DMS53 treated with DMSO at 0.1 percent for 48 hours (cell line): ENCODE measurements at regions not wholly inside any gene's neighbourhood (a gene's known extent, or its start where the extent isn't known, plus 50 kb on each side); places are given as distances from the start of the nearest gene placed in this dataset.
"Not testable (repeated sequence)": the region's sequence is repeated elsewhere in the genome, so short reads cannot be mapped to it uniquely, and the experiment has no call there.

ENCODE experiments used
- DNase-seq: peaks from one replicate; lab custom pipeline; 2025; ENCODE audit not compliant: unreplicated experiment; lab: John Stamatoyannopoulos, UW

DNA sequence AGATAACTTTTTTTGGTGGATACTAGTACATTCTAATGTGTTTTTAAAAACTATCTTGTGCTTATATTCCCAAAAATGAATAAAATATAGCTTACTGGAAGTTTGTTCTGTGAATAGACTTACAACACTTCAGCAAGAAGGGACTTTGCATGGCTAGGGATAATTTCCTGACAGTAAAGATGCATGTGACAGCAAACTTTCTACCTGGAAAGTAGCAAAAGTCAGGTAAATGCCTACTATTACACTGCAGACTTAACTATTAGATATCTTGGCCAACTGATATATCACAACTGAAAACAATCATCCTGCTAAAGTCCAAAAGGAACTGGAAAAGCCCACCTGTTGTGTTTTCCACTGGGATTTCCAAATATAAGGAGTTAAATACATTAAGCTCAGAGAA lies 1753.5 kb upstream of the CELF4 start:
- DNase-seq, result no peak

DNA sequence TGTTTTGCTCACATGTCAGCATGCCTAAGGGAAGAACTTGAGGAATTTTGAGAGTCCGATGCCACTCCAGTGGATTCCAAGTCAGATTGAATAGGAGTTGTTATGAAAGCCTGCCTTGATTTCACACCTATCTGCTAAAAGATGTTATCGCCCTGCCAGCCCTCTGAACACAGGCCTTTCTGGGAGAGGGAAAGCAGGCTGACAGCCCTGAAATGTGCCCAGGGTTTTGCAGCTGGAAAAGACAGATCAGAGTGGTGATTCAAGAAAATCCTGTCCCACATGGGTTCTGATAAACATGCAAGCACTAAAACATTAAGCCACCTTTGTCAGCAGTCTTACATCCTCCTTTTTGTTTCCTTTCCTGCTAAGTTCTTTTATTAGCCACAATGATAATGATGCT lies 1752.9 kb upstream of the CELF4 start:
- DNase-seq, result no peak

GRCh38 chr18:39318008-39318407 lies 1752.4 kb upstream of the CELF4 start:
- no peak for DNase-seq

GRCh38 chr18:39314595-39314994 lies 1749.0 kb upstream of the CELF4 start:
- no peak for DNase-seq

GRCh38 chr18:39313992-39314391 lies 1748.4 kb upstream of the CELF4 start:
- DNase-seq, result no peak

DNA sequence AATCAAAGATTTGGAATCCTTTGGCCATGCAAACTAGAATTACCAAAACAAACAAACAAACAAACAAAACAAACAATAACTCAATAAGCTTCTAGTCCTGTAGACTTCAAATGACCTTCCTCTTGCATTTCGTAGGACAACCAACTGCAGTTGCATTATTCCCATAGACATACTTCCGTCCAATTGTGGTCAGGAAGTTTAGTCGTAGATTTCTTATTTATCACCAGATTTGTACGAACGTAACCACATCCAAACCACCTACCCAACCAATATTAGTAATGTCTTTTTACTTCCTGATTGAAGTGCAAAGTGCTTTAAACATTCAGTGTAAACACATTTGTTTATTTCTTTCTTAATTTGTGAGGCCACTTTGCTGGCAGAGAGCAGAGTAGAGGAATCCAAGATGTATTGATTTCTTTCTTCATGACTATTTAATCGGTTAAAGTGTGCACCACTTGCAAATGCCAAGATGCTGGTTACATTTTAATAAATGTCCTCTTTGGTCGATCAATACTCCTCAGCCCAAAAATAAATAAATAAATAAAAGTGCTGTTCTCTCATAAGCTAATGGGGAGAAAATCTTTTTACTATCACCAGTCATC lies 1745.6 kb upstream of the CELF4 start:
- DNase-seq, result no peak

DNA sequence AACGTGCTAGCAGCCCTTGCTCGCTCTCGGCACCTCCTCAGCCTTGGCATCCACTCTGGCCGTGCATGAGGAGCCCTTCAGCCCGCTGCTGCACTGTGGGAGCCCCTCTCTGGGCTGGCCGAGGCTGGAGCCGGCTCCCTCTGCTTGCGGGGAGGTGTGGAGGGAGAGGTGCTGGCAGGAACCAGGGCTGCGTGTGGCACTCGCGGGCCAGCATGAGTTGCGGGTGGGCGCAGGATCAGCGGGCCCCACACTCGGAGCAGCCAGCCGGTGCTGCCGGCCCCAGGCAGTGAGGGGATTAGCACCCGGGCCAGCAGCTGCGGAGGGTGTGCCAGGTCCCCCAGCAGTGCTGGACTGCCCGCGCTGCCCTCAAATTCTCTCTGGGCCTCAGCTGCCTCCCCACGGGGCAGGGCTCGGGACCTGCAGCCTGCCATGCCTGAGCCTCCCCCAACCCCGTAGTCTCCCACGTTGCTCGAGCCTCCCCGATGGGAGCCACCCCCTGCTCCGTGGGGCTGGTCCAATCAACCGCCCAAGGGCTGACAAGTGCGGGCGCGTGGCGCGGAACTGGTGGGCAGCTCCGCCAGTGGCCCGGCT lies 1743.4 kb upstream of the CELF4 start:
- not testable (repeated sequence) for DNase-seq

GRCh38 chr18:39305766-39306165 lies 1740.2 kb upstream of the CELF4 start:
- no peak for DNase-seq

DNA sequence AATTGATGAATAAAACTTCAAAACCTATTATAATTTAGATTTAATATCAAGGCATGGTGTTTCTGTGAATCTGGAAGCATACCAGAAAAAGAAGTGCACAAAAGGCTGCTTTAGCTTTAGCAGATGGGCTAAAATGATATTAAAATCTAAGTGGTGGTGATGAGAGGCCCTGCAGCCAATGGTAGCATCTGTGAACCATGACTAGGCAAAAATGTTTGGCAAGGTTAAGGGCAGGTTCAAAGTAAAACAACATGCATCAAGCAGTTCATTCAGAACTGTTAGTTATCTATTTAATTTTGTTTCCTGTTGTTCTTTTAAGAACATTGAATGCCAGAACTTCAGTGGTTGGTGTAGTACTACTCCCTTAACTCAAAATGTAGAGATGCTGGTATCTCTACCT lies 1736.9 kb upstream of the CELF4 start:
- DNase-seq, result no peak

DNA sequence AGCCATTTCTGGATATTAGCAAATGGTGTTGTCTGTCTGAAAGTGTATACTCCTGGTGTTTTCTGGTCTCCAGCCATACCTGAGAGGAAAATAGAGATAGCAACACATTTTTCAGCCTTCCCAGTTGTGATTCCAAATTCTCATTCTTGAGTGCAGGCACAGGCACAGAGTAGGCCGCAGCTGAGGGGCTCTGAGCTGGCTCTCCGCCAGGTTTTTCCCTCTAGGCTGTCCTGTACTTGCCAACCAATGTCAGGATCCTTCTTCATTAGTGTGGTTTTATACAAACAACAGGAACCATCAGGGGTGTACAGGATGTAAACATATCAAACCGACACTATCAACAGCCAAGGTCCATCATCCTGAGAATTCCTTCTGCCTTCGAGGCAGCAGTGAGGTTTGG lies 1733.6 kb upstream of the CELF4 start:
- no peak for DNase-seq

DNA sequence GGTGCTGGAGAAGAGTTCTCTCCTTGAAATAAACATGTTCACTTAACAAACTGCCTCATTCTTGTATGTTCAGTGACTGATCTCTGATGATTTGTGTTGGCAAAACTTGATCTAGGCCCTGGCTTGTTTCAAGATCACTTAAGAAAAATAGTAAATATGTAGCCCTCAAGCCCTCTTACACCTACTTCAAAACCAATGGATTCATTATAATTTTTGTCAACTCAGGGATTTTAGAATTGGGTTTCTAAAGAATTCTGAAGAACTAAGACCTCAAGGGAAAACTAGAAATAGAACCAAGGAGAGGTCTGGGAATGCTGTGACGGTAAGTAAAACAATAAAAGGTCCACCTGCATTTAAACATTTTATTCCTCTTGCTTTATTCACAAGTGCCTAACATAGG lies 1731.6 kb upstream of the CELF4 start:
- no peak for DNase-seq

GRCh38 chr18:39296293-39296888 lies 1730.8 kb upstream of the CELF4 start:
- no peak for DNase-seq

DNA sequence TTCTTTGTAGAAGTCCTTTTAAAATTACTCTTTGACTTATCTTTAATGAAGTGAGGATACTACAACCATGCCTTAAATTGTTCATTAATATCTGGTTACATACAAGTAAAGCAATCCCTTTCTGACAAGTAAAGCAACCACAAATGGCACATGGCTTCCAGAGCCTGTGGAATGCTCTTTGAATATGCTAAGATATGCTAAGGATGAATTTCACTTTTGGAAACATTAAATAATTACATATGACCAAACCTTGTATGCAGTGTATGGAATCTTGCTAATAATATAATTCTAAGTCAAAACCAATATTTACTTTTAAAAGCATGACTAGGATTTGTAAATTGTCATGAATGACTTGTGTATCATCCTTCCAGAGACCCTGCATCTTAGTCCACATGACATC lies 1711.2 kb upstream of the CELF4 start:
- DNase-seq, result no peak

DNA sequence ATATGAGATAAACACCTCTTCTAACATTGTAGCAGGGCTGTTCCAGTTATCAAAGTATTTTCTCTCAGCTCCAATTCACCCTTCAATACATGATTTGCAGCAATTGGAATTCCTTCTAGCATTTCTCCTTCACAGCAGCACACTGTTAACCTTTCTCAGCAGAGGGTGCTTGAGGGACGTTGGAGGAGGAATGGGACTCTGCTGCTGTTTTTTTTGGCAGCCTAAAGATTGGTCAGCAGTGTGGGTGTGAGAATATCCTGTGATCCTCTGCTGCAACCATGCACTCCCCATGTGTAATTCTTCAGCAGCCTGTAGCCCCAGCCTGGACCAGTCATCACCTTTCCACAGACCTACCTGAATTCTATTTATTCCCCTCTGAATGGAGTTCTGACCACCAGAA lies 1708.9 kb upstream of the CELF4 start:
- DNase-seq, result no peak

DNA sequence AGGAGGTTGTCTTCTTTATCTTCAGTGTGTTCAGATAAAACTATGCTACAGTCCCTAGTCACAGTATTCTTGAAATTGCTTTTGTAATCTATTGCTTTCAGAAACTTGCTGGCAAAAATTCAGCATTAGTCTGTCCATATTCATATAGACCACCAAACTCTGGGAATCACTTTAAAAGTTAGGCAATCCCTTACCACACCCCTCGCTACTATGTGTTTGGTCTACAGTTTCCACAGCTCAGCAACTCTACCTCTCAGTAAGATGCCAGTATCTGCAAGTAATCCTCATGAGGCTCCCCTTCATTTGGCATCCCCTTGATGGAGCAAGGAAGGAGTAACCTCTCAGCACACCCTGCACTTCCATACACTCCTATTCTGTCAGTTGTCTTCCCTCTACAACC lies 1706.6 kb upstream of the CELF4 start:
- DNase-seq, result no peak

DNA sequence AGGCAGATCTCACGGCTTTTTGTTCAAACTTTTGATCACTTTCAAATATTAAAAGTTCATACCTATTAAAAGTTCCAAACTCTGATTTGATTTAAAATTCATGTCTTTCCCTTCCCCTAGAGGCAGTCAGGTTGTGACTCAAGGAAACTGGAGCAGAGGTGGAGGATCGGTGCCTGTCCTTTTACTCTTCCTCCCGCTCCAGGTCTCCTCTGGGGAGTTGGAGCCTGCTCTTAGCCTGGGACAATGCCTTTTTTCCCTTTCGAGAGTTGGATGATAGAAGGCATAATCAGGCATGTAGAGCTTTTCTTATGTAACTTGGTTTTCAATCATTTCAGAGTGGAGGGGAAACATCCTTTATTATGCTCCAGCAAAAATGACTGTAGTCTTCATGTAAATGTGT lies 1706.1 kb upstream of the CELF4 start:
- DNase-seq, result no peak

- no peak for DNase-seq
Measured at GRCh38 chr18:39260565-39260964, 1695.0 kb upstream of the CELF4 start.

DNA sequence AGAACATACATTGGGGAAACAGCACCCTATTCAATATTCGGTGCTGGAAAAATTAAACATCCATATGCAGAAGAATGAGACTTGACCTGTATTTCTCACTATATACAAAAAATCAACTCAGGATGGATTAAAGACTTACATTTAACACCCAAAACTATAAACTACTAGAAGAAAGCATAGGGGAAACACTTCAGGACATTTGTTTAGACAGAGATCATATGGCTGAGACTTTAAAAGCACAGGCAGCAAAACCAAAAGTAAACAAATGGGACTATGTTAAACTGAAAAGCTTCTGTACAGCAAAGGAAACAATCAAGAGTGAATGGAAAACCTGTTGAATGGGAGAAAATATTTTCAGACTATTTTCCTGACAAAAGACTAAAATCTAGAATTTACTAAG lies 1694.1 kb upstream of the CELF4 start:
- DNase-seq, result peak; percentile 18

DNA sequence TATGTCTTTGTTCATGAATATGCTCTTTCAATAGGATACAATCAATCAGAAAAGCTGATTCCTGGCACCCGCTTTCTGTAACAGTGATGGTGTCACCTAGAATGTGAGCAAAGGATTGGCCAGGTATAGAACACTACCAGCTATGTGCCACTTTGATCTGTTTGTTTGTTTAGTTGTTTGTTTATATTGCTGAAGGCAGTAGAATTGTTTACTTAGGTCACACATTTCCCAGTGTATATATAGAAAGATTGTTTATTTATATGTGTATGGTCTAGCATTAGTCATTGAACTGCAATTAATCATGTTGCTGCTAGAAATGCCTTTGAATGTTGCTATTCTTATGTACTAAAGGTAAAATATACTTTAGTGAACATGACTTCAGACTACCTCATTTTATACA lies 1678.6 kb upstream of the CELF4 start:
- DNase-seq, result peak; percentile 39

DNA sequence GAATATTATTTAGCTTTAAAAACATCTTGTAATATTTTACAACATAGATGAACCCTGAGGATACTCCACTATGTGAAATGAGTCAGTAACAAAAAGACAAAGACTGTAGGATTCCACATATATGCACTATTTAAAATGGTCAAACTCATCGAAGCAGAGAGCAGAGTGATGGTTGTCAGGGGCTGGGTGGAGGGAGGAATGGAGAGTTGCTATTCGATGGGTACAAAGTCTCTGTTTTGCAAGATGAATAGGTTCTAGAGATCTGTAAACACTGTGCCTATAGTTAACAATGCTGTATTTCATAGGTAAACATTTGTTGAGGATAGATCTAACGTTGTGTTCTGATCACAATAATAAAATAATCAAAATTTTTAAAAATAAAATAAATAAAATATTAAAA lies 1675.9 kb upstream of the CELF4 start:
- peak; percentile 45 for DNase-seq

DNA sequence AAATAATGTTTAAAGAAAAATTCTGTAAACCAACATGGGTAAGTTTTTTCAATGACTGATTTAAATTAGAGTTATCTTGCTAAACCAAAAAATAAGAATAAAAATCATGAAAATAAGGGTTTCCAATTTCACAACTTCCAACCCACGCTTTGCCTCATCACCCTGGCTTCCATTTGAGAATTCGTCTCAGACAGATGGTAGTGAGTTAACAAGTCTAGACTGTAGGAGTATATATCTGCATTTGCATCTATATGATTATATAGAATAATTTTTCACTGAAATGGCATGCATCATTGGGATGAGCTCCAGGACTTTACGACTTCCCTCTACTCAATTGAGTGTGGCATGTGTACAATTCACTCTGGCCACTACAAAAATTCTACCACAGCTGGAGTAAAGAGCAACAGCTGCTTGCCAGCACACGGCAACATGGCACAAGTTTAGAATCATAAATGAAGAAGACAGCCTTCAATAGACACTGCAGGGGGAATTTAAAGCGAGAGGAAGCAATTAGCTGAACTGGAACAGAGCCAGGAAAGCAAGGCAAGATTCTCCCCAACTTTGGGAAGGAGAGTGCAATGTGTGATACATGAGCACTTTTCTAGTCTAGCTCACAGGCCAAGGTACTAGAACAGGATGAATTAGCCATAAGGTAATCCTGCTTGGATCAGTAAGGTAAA lies 1673.5 kb upstream of the CELF4 start:
- no peak for DNase-seq

GRCh38 chr18:39235118-39235719 lies 1669.6 kb upstream of the CELF4 start:
- DNase-seq, result no peak
